Gastroesophageal sphincter (tissue), 4 donors: ENCODE measurements at regions not wholly inside any gene's neighbourhood (a gene's known extent, or its start where the extent isn't known, plus 50 kb on each side); places are given as distances from the start of the nearest gene placed in this dataset.
"Not testable (repeated sequence)": the region's sequence is repeated elsewhere in the genome, so short reads cannot be mapped to it uniquely, and the experiment has no call there.

Source experiments
- ATAC-seq: fragments of 150-250 bp; one replicate; pipeline ENCODE4 v1.9.1; 2016; ENCODE audit warnings: mild to moderate bottlenecking, moderate library complexity
- H3K27ac ChIP-seq, 4 donors: fragments of 200-600 bp; sonication (generic) in 3 of 4; 1 replicate in 3 of 4; 2 replicates in 1 of 4; pipeline ENCODE4 v1.5.1; 2016 to 2019
- H3K27me3 ChIP-seq: fragments of 200-600 bp; sonication (generic); one replicate; pipeline ENCODE4 v1.5.1; 2019
- H3K36me3 ChIP-seq, 2 donors: fragments of 200-600 bp; sonication (generic); one replicate each; pipeline ENCODE4 v1.5.1; 2019; ENCODE audit warnings: control low read depth in 1 of 2
- H3K4me1 ChIP-seq, 3 donors: fragments of 200-600 bp; sonication (generic); 1 replicate in 2 of 3; 2 replicates in 1 of 3; pipeline ENCODE4 v1.5.1; 2016 to 2019; ENCODE audit warnings: control low read depth in 2 of 3
- H3K4me3 ChIP-seq, 2 donors: fragments of 200-600 bp; sonication (generic); one replicate each; pipeline ENCODE4 v1.5.1; 2019; ENCODE audit warnings: mild to moderate bottlenecking in 1 of 2, moderate library complexity in 1 of 2
- H3K9me3 ChIP-seq, 3 donors: fragments of 200-600 bp; sonication (generic); one replicate each; pipeline ENCODE4 v1.5.1; 2017 to 2019; ENCODE audit warnings: control low read depth in 2 of 3
- CTCF ChIP-seq, 4 experiments: fragments of 200-600 bp in 2 of 4; fragments of 450-650 bp in 2 of 4; sonication (generic) in 1 of 4; IDR thresholded peaks; one replicate each; pipeline ENCODE4 v1.5.1; 2017 to 2019; ENCODE audit warnings: antibody characterized with exemption in 4 of 4, mild to moderate bottlenecking in 2 of 4, moderate library complexity in 2 of 4
- EP300 ChIP-seq: sonication (generic); formaldehyde crosslinking; IDR thresholded peaks from one replicate; pipeline ENCODE4 v1.6.1; 2017; ENCODE audit warnings: antibody characterized with exemption, mild to moderate bottlenecking
- POLR2A ChIP-seq, 2 donors: fragments of 450-650 bp; IDR thresholded peaks; one replicate each; pipeline ENCODE4 v1.6.1; 2017; ENCODE audit warnings: antibody characterized with exemption in 2 of 2, mild to moderate bottlenecking in 2 of 2, moderate library complexity in 1 of 2
- POLR2AphosphoS5 ChIP-seq: sonication (generic); formaldehyde crosslinking; IDR thresholded peaks from one replicate; pipeline ENCODE4 v1.6.1; 2017; ENCODE audit warnings: antibody characterized with exemption
- WGBS, 2 donors: methylation state at CpG; one replicate each; pipeline ENCODE4 v1.1.5; 2018; ENCODE audit warnings: low coverage in 1 of 2; 5-methylcytosine and 5-hydroxymethylcytosine counted together

- no peak for TF ChIP-seq POLR2A (IDR thresholded peaks at IDR 0.05)
- TF ChIP-seq POLR2AphosphoS5: no peak
- TF ChIP-seq EP300: no peak
- no peak for TF ChIP-seq CTCF (IDR thresholded peaks at IDR 0.05)
- ATAC-seq: no peak
- H3K27ac ChIP-seq: no peak overlapping the region
- peaks cover 0 to under 1% (median 0%) of the 10 kb centered on the region in 3 donors for H3K9me3 ChIP-seq
- no peaks in the 10 kb centered on the region for H3K4me1 ChIP-seq
- H3K36me3 ChIP-seq: no peaks in the 10 kb centered on the region
- H3K4me3 ChIP-seq: no peak overlapping the region
- H3K27me3 ChIP-seq: no peaks in the 10 kb centered on the region
- WGBS, 2 donors: 60 to 69% methylated on average over 1 of the region's 1 CpG
Measured at GRCh38 chr6:60891606-60892005, 1394.4 kb downstream of the KHDRBS2 start.

GRCh38 chr6:60877396-60877795 is 1408.6 kb downstream of the KHDRBS2 start:
- not testable (repeated sequence) for H3K4me1 ChIP-seq, H3K36me3 ChIP-seq, H3K27me3 ChIP-seq, H3K27ac ChIP-seq, ATAC-seq, H3K9me3 ChIP-seq, H3K4me3 ChIP-seq
- 23 to 32% methylated on average over 3 of the region's 3 CpGs for WGBS, 2 donors

DNA sequence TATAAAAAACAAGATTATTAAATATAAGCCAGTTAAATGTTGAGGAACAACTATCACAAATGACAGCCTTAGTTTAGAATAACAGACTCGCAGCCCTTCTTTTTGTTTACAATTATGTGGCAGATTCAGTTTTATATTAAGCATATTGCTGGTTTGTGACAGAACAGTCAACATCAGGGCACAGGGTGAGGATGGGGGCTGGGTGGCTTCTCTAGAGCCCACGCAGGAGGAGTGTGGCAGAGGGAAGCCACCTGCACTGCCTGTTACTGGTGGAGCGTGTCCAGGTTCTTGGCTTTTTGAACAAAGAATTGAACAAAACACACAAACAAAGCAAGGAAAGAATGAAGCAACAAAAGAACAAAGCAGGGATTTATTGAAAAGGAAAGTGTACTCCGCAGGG is 1415.2 kb downstream of the KHDRBS2 start:
- not testable (repeated sequence) for H3K4me1 ChIP-seq, H3K27me3 ChIP-seq, H3K4me3 ChIP-seq, H3K9me3 ChIP-seq, H3K36me3 ChIP-seq, ATAC-seq, H3K27ac ChIP-seq
- 39 to 51% methylated on average over 4 of the region's 4 CpGs for WGBS, 2 donors

DNA sequence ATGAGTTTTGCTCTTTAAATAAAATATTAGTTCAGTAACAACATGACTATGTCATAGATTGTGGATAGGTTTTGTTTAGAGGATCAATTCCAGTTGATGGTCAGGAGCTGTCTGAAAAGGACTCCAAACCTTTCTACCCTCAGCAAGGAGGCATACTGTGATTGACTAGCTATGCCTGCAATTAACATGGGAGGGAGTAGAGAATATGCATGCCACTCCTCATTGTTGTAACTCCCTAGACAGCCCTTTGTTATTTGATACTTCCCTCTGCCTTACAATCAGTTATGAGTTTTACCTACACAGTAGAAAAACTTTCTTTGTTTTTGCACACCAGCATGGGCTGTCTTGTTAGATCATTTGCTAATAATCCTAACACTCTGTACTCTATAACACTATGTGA is 1418.5 kb downstream of the KHDRBS2 start:
- Histone ChIP-seq H3K4me3 (no peak overlapping the region), H3K27ac (no peak overlapping the region), H3K4me1 (no peaks in the 10 kb centered on the region), H3K27me3 (no peaks in the 10 kb centered on the region), H3K9me3 (no peaks in the 10 kb centered on the region), H3K36me3 (no peaks in the 10 kb centered on the region)
- TF ChIP-seq CTCF (IDR thresholded peaks at IDR 0.05) (no peak), POLR2AphosphoS5 (no peak), POLR2A (IDR thresholded peaks at IDR 0.05) (no peak), EP300 (no peak)
- ATAC-seq: no peak

GRCh38 chr6:60843175-60843982 is 1442.6 kb downstream of the KHDRBS2 start:
- not testable (repeated sequence) for ATAC-seq, H3K4me1 ChIP-seq, H3K36me3 ChIP-seq, H3K9me3 ChIP-seq, H3K27ac ChIP-seq, H3K27me3 ChIP-seq, H3K4me3 ChIP-seq
- WGBS, 2 donors: 20 to 67% methylated on average over 1 to 2 of the region's 3 CpGs

DNA sequence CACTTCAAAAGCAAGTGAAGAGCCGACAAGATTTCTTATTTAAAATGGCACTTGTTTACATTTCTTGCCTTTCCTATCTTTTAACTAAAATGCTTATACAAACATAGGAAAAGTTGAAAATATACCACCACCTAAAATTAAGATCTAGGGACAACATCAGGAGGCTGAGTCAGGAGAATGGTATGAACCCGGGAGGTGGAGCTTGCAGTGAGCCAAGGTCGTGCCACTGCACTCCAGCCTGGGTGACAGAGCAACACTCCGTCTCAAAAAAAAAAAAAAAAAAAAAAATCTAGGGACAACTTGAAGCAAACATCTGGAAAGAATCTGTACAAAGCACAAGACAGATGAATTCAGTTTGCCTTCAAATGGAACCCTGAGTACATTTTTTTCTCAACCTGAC is 1455.3 kb downstream of the KHDRBS2 start:
- H3K4me1 ChIP-seq, ATAC-seq, H3K36me3 ChIP-seq, H3K9me3 ChIP-seq, H3K27me3 ChIP-seq, H3K27ac ChIP-seq, H3K4me3 ChIP-seq: not testable (repeated sequence)
- 28 to 30% methylated on average over 4 of the region's 4 CpGs for WGBS, 2 donors

GRCh38 chr6:60822597-60822996 is 1463.4 kb downstream of the KHDRBS2 start:
- not testable (repeated sequence) for H3K4me1 ChIP-seq, H3K9me3 ChIP-seq, H3K36me3 ChIP-seq, ATAC-seq, H3K27me3 ChIP-seq, H3K4me3 ChIP-seq, H3K27ac ChIP-seq

- H3K4me3 ChIP-seq: not testable (repeated sequence)
Measured at GRCh38 chr6:60818072-60818471, 1468.0 kb downstream of the KHDRBS2 start.

DNA sequence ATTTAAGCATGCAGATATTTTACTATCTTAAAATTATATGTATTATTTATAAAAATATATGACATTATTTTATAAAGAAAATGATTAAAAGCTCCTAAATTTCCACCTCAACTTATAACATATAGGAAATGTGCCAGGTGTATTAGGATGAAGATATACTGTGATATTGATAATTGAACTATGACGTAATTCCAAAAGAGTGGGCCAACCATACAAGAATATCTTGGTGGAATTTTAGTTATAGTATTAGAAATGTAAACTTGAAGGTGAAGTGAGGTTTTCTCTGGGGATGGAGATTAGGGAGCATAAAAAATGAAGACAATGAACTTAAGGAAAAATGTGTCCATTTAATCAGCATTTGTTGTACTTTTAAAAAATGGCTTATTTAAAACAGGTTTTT is 1471.2 kb downstream of the KHDRBS2 start:
- not testable (repeated sequence) for H3K27ac ChIP-seq, H3K27me3 ChIP-seq, H3K36me3 ChIP-seq, H3K4me1 ChIP-seq, H3K9me3 ChIP-seq, H3K4me3 ChIP-seq, ATAC-seq
- 61 to 80% methylated on average over 1 of the region's 1 CpG for WGBS, 2 donors

More at GRCh38 chr6:60818072-60818471, 1468.0 kb downstream of the KHDRBS2 start:
- WGBS, 2 donors: 63 to 75% methylated on average over 1 to 2 of the region's 2 CpGs
- H3K36me3 ChIP-seq, ATAC-seq, H3K27ac ChIP-seq, H3K9me3 ChIP-seq, H3K4me1 ChIP-seq, H3K27me3 ChIP-seq: not testable (repeated sequence)

DNA sequence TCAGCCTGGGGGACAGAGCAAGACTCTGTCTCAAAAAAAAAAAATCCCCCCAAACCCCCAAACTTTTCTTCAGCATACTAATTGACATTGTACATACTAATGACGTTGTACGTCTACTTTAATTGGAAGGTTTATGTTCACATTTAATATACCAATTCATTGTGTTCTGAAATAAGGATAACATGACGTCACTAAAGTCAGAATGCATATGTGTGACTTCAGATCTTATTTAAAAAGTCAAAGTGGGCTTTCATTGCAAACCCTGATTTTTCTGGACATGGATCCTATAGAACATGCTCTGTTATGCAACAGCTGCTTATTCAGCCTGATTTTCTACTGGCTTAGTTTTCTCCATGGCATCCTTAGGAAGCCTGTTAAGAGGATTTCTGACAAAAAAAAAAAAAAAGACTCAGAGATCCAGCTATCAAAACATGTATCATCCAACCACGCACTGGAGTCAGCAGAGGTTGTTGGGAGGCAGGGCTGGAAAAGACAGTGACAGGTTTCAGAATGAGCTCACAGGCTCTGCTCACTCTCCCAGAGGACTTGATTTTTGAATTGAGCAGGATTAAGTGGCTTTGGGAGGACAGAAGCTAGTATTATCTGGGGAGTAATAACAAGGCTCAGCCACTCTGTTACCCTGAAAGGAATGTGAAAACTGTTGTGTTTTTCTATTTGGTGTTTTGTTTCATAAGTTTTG is 1472.0 kb downstream of the KHDRBS2 start:
- not testable (repeated sequence) for H3K36me3 ChIP-seq, H3K27ac ChIP-seq, H3K4me1 ChIP-seq, H3K9me3 ChIP-seq, ATAC-seq, H3K27me3 ChIP-seq, H3K4me3 ChIP-seq
- WGBS, 2 donors: 66 to 72% methylated on average over 3 to 4 of the region's 4 CpGs

DNA sequence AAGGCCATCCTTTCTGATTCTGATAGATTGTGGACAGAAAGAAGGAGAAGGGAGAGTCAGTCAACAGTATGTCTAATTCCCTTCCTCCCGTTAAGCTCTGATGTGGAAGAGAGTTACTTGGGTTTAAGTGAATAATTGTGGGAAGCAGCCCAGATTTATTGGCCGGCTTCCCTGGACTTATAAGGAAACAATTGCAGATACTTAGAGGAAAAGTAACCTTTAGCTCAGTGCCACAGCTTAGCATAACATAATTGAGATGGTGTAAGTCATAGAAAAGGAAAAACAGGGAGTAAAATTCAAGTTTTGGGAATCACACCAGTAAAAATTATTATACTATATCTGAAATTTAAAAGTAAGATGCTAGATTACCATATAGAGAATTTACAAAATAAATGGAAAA is 1475.8 kb downstream of the KHDRBS2 start:
- not testable (repeated sequence) for ATAC-seq, H3K9me3 ChIP-seq, H3K27ac ChIP-seq, H3K4me1 ChIP-seq, H3K27me3 ChIP-seq, H3K36me3 ChIP-seq, H3K4me3 ChIP-seq
- 88% methylated on average over 1 of the region's 2 CpGs; no CpG with 5 or more reads in 1 of the 2 donors for WGBS, 2 donors
